H9 (cell line): ENCODE measurements at regions not wholly inside any gene's neighbourhood (a gene's known extent, or its start where the extent isn't known, plus 50 kb on each side); places are given as distances from the start of the nearest gene placed in this dataset.

ENCODE experiments used
- DNase-seq: peaks from one replicate; pipeline ENCODE4 v3.0.0-alpha.2; 2017
- H2AFZ ChIP-seq: one replicate; pipeline ENCODE4 v1.6.1; 2013; ENCODE audit warnings: mild to moderate bottlenecking, low read length, control low read depth, moderate library complexity
- H2AK5ac ChIP-seq: 2 replicates; pipeline ENCODE4 v1.6.1; 2013; ENCODE audit warnings: low read length, control low read depth, mixed read lengths; ENCODE audit not compliant: insufficient read length
- H2BK120ac ChIP-seq: one replicate; pipeline ENCODE4 v1.6.1; 2013; ENCODE audit warnings: low read depth, mild to moderate bottlenecking, low read length, control low read depth, inconsistent platforms; ENCODE audit not compliant: poor library complexity, severe bottlenecking
- H2BK12ac ChIP-seq: 2 replicates; pipeline ENCODE4 v1.6.1; 2013; ENCODE audit warnings: low read length, control low read depth, mixed read lengths, low read depth; ENCODE audit not compliant: insufficient read length
- H2BK15ac ChIP-seq: 2 replicates; pipeline ENCODE4 v1.6.1; 2013; ENCODE audit warnings: low read depth, low read length, control low read depth
- H2BK20ac ChIP-seq: one replicate; pipeline ENCODE4 v1.6.1; 2013; ENCODE audit warnings: low read depth, mild to moderate bottlenecking, low read length, control low read depth, inconsistent platforms; ENCODE audit not compliant: poor library complexity, severe bottlenecking
- H2BK5ac ChIP-seq: 2 replicates; pipeline ENCODE4 v1.6.1; 2013; ENCODE audit warnings: low read length, control low read depth, mixed read lengths; ENCODE audit not compliant: insufficient read length
- H3K14ac ChIP-seq: 2 replicates; pipeline ENCODE4 v1.6.1; 2013; ENCODE audit warnings: low read length, control low read depth; ENCODE audit not compliant: insufficient read depth
- H3K18ac ChIP-seq: 2 replicates; pipeline ENCODE4 v1.6.1; 2013; ENCODE audit warnings: low read depth, mild to moderate bottlenecking, mixed read lengths, low read length, control low read depth; ENCODE audit not compliant: insufficient read length
- H3K23ac ChIP-seq: 2 replicates; pipeline ENCODE4 v1.6.1; 2013; ENCODE audit warnings: low read length, control low read depth, mixed read lengths, low read depth; ENCODE audit not compliant: insufficient read length
- H3K23me2 ChIP-seq: 2 replicates; pipeline ENCODE4 v1.6.1; 2013; ENCODE audit warnings: low read depth, mild to moderate bottlenecking, mixed read lengths, low read length, control low read depth; ENCODE audit not compliant: insufficient read length, poor library complexity, severe bottlenecking
- H3K27ac ChIP-seq: 2 replicates; pipeline ENCODE4 v1.5.1; 2013; ENCODE audit warnings: low read length, control low read depth, mixed read lengths, low read depth; ENCODE audit not compliant: insufficient read length
- H3K27me3 ChIP-seq: 2 replicates; pipeline ENCODE4 v1.6.1; 2013; ENCODE audit warnings: low read length, control low read depth, inconsistent platforms; ENCODE audit not compliant: insufficient read depth
- H3K4ac ChIP-seq: 2 replicates; pipeline ENCODE4 v1.6.1; 2013; ENCODE audit warnings: low read depth, mild to moderate bottlenecking, control low read depth, inconsistent platforms, low read length, moderate library complexity
- H3K4me1 ChIP-seq: 2 replicates; pipeline ENCODE4 v1.6.1; 2013; ENCODE audit warnings: low read length, control low read depth, inconsistent platforms; ENCODE audit not compliant: insufficient read depth
- H3K4me2 ChIP-seq: 2 replicates; pipeline ENCODE4 v1.6.1; 2013; ENCODE audit warnings: low read length, control low read depth, mixed read lengths; ENCODE audit not compliant: insufficient read length, insufficient read depth
- H3K56ac ChIP-seq: 2 replicates; pipeline ENCODE4 v1.6.1; 2013; ENCODE audit warnings: low read depth, mild to moderate bottlenecking, mixed read lengths, low read length, control low read depth; ENCODE audit not compliant: insufficient read length
- H3K79me1 ChIP-seq: 2 replicates; pipeline ENCODE4 v1.6.1; 2013; ENCODE audit warnings: low read depth, mild to moderate bottlenecking, moderate library complexity, low read length, control low read depth, inconsistent platforms; ENCODE audit not compliant: insufficient read depth, poor library complexity, severe bottlenecking
- H3K79me2 ChIP-seq: 2 replicates; pipeline ENCODE4 v1.6.1; 2013; ENCODE audit warnings: low read length, control low read depth, inconsistent platforms; ENCODE audit not compliant: insufficient read depth
- H3K9ac ChIP-seq: 2 replicates; pipeline ENCODE4 v1.6.1; 2013; ENCODE audit warnings: low read length, control low read depth, mixed read lengths; ENCODE audit not compliant: insufficient read length; ENCODE audit errors: extremely low read depth
- H3K9me3 ChIP-seq: one replicate; pipeline ENCODE4 v1.6.1; 2013; ENCODE audit warnings: low read depth, low read length, inconsistent platforms; ENCODE audit not compliant: control insufficient read depth
- H3T11ph ChIP-seq: one replicate; pipeline ENCODE4 v1.6.1; 2013; ENCODE audit warnings: mild to moderate bottlenecking, low read length, control low read depth, inconsistent platforms
- H4K20me1 ChIP-seq: one replicate; pipeline ENCODE4 v1.6.1; 2013; ENCODE audit not compliant: control insufficient read depth, insufficient read length, insufficient read depth
- H4K5ac ChIP-seq: 2 replicates; pipeline ENCODE4 v1.6.1; 2013; ENCODE audit warnings: low read depth, mild to moderate bottlenecking, mixed read lengths, low read length, control low read depth; ENCODE audit not compliant: insufficient read length
- H4K8ac ChIP-seq: replicated peaks from 2 replicates; pipeline ENCODE4 v1.6.1; 2013; ENCODE audit warnings: low read length, control low read depth, mixed read lengths, low read depth; ENCODE audit not compliant: insufficient read length
- H4K91ac ChIP-seq: 2 replicates; pipeline ENCODE4 v1.6.1; 2013; ENCODE audit warnings: low read depth, mild to moderate bottlenecking, moderate library complexity, mixed read lengths, low read length, control low read depth; ENCODE audit not compliant: insufficient read length
- H3K27ac Mint-ChIP-seq, 3 experiments: 2 replicates in 2 of 3; 3 replicates in 1 of 3; pipeline ENCODE4 v1.8.0; 2020 to 2021; ENCODE audit warnings: mixed read lengths in 3 of 3, mild to moderate bottlenecking in 1 of 3, moderate library complexity in 1 of 3
- H3K27me3 Mint-ChIP-seq: 2 replicates; pipeline ENCODE4 v1.8.0; 2021; ENCODE audit warnings: low read depth, mild to moderate bottlenecking, moderate library complexity, mixed read lengths
- H3K36me3 Mint-ChIP-seq, 3 experiments: 2 replicates in 2 of 3; 3 replicates in 1 of 3; pipeline ENCODE4 v1.8.0; 2020 to 2021; ENCODE audit warnings: low read depth in 3 of 3, mixed read lengths in 3 of 3; ENCODE audit not compliant: insufficient read depth in 1 of 3
- H3K4me1 Mint-ChIP-seq, 2 experiments: 2 replicates each; pipeline ENCODE4 v1.8.0; 2020; ENCODE audit warnings: mixed read lengths in 2 of 2
- H3K4me3 Mint-ChIP-seq, 2 experiments: 2 replicates in 1 of 2; 3 replicates in 1 of 2; pipeline ENCODE4 v1.8.0; 2020 to 2021; ENCODE audit warnings: mild to moderate bottlenecking in 2 of 2, mixed read lengths in 2 of 2, moderate library complexity in 1 of 2
- H3K9me3 Mint-ChIP-seq, 2 experiments: 2 replicates in 1 of 2; 3 replicates in 1 of 2; pipeline ENCODE4 v1.8.0; 2020; ENCODE audit warnings: mild to moderate bottlenecking in 2 of 2, mixed read lengths in 2 of 2, moderate library complexity in 1 of 2
- CTCF ChIP-seq: fragments of 200-600 bp; sonication (generic); conservative IDR thresholded peaks from 3 replicates; pipeline ENCODE4 v1.8.0; 2021; ENCODE audit warnings: antibody characterized with exemption, mild to moderate bottlenecking
- WGBS: extraction: QIAGEN DNeasy Blood & Tissue Kit; methylation state at CpG from one replicate; pipeline ENCODE4 v1.1.7; 2013; ENCODE audit warnings: missing lambda C conversion rate, low lambda C conversion rate, mixed read lengths; ENCODE audit not compliant: insufficient read length; ENCODE audit errors: extremely low coverage; 5-methylcytosine and 5-hydroxymethylcytosine counted together

GRCh38 chr7:27346531-27347275, 104.1 kb downstream of the EVX1 start:
- Histone ChIP-seq H2BK20ac (no peak overlapping the region), H4K5ac (no peak overlapping the region), H2BK15ac (no peak overlapping the region), H3K14ac (no peak overlapping the region), H3K4ac (no peak overlapping the region; the same call in 1 of the 2 replicates), H3K79me2 (no peaks in the 10 kb centered on the region), H2AFZ (no peak overlapping the region), H3K79me1 (no peaks in the 10 kb centered on the region), H3K23ac (no peak overlapping the region), H4K91ac (no peak overlapping the region), H3K4me1 (no peaks in the 10 kb centered on the region), H4K8ac (no peak overlapping the region), H4K20me1 (no peaks in the 10 kb centered on the region), H3K27me3 (no peaks in the 10 kb centered on the region), H3K23me2 (no peaks in the 10 kb centered on the region), H3T11ph (no peak overlapping the region), H3K18ac (no peak overlapping the region), H2BK5ac (no peak overlapping the region), H3K27ac (no peak overlapping the region), H3K56ac (no peak overlapping the region), H2BK12ac (no peak overlapping the region), H2BK120ac (no peak overlapping the region), H3K4me2 (no peak overlapping the region), H2AK5ac (no peak overlapping the region), H3K9me3 (no peaks in the 10 kb centered on the region), H3K9ac (no peak overlapping the region)
- H3K4me1 Mint-ChIP-seq = peaks cover 10 to 39% of the 10 kb centered on the region in 2 experiments
- no CpG with 5 or more reads among the region's 10 CpGs for WGBS
- no peaks in the 10 kb centered on the region for H3K36me3 Mint-ChIP-seq
- H3K9me3 Mint-ChIP-seq = no peaks in the 10 kb centered on the region
- no peak for TF ChIP-seq CTCF
- H3K4me3 Mint-ChIP-seq = no peak overlapping the region
- peaks cover 2% of the 10 kb centered on the region; the same call in 1 of the 2 replicates for H3K27me3 Mint-ChIP-seq
- H3K27ac Mint-ChIP-seq = no peak overlapping the region
- DNase-seq = peak; percentile 36
